GM21737 (cell line): ENCODE measurements at regions not wholly inside any gene's neighbourhood (a gene's known extent, or its start where the extent isn't known, plus 50 kb on each side); places are given as distances from the start of the nearest gene placed in this dataset.

Source experiments
- ATAC-seq: cut with Tn5 transposase; IDR thresholded peaks from one replicate; pipeline ENCODE4 v1.9.1; 2021; ENCODE audit warnings: mild to moderate bottlenecking, moderate library complexity; ENCODE audit not compliant: unreplicated experiment

DNA sequence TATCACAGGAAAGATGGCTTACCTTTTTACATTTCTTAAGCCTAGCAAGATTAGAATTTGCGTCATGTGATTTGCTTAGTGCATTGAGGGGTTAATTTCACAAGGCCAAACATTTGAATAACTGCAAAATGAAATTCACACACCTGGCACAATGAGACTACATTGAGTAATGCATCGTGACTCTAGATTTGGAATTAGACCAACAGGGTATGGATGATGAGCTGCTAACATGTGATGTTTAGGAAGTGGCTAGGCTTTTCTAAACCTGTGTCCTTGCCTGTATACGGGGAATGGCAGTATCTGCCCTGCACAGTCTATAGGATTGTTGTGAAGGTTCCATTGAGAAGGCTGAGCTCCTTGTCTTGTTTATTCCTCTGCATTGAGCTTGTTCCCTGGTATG lies 160.1 kb downstream of the MFSD1 start:
- no peak for ATAC-seq

DNA sequence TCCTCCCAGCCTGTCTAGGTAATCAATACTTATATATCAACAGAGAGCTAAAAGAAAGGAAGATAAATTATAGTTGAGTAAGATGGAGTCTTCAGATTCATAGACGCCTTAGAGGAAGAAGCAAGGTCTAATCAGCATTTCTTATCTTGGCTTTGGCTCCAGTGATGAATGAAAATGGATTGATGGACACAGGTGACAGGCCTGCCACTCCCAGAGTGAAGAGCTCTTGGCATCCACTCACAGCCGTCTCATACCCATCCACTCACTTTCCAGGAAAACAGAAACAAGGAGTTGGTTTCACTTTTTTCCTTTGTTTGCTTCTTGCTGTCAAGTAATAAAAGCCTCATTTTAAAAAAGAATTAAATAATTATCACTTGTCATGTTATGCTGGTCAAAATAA lies 168.2 kb downstream of the MFSD1 start:
- ATAC-seq = no peak

DNA sequence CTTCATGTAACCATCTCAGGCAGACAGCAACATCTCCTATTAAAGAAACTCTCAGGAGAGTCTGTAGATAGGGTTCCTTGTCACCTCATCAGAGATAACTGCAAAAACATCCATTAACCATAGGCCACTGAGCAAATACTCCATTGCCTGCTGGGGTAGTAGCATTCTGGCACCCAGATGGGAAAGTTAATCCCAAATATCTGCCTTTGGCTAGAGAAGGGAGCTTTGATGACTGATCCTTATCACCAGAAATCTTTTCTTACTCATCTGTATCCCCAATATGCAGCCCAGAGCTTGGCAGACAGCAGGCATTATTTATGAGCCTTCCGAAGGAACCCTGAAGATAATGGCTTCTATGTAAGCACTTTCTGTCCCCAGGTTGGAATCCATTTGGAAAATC lies 173.1 kb downstream of the MFSD1 start:
- no peak for ATAC-seq

DNA sequence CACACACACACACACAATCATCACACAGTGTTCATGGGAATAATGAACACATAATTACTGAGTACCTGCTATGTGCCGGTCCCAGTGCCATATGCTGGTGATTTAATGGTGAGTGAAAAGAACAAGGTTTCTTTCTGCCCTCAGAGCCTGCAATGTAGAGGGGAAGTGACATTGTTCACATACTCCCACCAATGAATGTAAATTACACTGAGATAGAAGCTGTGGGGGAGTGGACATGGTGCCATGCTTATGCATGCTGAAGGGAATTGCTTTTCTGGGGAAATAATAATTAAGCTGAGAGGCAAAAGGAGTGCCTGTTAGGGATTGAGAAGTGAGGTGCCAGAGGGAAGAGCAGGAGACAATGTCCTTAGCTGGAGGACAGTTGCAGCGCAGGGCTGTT lies 175.1 kb downstream of the MFSD1 start:
- ATAC-seq = no peak

DNA sequence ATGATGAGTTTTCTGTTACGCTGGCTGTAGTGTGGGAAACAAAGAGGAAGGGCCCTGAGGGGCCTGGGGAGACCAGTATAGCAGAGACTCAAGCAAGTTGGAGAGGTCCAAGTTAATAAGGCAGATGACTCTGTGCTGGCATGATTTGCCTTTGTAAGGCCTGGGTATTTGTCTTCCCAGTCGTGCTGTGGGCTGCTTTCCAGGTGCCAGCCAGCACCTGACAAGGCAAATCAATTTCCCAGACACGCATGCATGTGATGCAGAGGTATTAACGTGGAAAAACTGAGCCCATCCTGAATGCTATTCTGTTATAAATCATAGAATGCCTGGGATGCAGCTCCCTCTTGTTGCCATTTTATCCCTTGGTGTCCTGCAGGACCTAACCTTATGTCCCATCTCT lies 175.6 kb downstream of the MFSD1 start:
- no peak for ATAC-seq

DNA sequence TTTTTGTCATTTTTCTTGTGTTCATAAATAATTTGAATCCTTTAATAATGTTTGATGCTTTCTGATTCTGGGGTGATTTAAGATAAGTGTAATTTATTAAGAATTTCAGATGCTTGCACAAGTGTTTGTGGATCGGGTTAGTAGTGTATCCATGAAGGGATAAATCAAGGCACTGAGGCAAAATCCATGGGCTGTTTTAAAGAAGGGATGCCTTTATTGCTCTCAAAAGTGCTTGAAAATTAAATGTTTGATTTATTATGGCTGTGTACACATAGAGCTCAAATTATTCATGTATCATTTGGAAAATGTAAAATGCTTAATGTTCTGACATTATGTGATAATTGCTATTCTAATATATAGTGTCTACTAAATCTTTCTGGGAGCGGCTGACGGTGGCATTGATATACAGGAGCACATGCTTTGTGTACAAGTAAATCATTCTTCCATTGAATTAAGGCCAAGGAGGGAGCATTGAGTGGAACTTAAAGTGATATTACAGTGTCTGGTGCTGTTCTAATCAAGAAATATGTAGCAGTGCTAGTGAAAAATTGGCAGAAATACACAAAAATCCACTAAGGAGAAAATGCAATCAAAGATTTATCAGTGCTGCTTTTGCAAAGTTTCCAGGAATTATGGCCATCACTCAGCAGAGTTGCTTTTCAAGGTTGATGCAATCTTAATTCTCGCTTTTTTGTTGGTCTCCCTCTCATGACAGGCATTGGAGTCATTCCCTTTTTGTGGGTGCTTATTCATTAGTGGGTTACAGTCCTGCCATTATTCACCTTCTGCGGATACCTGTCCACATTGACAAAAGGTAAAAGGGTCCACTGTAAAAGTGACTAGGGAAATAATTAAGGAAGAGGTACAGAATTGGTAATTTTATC lies 181.6 kb downstream of the MFSD1 start:
- no peak for ATAC-seq

DNA sequence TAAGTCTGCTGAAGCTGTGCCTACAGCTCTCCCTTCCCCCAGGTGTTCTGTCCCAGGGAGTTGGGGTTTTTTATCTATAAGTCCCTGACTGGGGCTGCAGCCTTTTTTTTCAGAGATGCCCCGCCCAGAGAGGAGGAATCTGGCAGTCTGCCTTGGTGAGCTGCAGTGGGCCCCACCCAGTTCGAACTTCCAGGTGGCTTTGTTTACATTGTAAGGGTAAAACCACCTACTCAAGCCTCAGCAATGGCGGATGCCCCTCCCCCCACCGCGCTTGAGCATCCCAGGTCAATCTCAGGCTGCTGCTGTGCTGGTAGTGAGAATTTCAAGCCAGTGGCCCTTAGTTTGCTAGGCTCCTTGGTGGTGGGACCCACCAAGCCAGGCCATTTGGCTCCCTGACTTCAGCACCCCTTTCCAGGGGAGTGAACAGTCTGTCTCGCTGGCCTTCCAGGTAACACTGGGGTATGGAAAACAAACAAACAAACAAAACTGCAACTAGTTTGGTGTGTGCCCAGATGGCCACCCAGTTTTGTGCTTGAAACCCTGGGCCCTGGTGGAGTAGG lies 189.4 kb downstream of the MFSD1 start:
- ATAC-seq = no peak

DNA sequence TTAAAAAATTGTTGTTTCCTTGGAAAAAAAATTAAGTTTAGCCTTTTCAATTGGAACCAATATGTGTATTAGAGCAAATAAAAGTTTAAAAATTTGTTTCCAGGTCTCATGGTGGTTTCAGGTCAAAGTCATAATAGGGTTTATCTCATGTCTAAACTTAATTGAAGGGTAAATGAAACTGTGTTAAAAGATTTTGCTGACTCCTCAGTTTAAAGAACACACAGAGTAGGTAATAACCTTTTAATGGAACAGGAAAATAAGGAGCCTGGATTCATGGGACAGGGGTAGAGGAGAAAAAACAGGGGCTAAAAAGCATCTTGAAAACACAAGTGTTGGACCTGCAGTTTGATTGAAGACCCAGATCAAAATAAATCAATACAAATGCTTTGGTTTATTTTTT lies 190.6 kb downstream of the MFSD1 start:
- ATAC-seq = no peak

DNA sequence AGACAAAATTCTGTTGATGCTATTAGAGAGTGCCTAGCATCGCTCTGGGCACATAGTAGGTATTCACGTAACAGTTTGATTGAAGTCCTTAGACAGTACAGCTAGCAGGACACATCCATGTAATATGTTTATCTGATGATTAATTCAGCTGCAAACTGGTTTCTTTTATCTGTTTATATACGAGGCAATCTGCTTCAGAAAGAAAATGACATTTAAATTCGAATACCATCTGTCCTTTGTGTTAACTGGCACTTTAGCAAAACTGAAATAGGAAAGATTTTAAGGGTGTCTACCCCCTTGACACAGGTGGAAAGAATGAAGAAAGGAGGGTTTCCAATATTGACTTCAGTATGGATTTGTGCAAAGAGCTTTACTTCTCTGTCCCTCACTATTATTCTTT lies 192.5 kb downstream of the MFSD1 start:
- ATAC-seq = no peak

DNA sequence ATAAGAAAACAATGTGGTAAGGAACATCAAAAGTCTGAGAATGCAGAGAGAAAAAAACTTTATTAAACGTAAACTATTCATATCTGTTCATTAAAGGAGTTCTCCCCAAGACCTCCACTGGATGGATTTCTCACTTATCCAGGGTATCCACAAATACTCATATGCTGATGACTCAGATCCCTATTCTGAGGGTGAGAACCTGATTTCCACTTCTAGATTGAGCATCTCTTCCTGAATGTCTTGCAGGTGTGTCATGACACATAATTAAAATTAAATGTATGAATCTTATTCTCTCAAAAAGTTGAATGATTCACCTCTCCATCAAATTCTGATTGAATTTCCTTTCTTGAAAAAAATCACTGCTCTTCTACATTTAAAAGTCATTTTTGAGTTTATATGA lies 199.9 kb downstream of the MFSD1 start:
- no peak for ATAC-seq

DNA sequence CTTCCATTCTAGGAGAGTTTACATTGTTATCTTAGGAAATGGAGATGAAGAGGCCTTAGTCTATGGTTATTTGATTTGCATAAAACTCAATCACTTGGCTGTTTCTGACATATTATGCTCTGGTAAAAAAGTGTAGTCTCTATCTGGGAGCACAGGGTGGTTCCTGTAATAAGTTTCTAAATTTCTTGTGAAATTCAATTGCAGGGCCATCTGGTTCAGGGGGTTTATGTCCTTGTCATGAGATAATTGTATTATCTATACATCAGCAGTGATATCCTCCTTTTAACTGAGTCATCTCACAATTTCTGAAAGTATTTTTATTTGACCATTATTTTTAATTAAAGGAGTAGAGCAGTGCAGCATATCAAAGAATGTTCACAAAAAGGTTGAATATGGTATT lies 203.3 kb downstream of the MFSD1 start:
- no peak for ATAC-seq

DNA sequence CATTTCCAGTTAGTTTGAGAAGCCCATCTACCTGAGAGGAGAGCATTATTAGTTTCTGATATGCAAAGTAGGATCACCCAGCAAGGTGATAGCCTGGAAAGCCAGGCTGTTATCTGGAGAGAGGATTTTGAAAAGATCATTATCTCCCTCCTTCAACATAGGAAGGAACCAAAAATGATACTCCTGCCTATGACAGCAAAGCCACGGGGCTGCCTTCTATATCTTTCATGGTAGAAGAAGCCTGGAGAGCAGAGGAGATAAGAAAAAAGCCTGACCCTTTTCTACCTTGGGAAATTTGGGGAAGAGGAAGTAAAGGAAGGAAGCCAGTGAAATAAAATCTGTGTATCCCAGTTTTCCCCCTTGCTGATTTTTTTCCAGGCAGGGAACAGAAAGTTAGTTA lies 205.5 kb downstream of the MFSD1 start:
- no peak for ATAC-seq

DNA sequence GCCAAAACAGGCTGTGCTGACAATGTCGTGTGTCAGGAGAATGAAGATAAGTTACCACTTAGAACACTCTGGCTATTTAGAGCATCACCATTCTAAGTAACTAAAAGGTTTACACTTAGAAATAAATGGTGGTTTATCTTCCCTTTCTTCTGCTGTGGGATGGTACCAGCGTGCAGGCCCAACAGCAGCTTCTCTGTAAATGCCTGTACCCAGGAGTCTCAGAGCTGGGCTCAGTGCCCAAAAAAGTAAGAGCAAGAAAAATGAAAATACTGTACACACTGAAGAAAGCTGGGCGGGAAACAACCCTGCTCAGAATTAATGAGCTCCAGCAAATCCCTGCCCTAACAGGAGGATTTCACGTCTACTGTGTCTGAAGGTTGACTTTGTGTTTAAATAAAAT lies 206.5 kb downstream of the MFSD1 start:
- ATAC-seq = no peak

DNA sequence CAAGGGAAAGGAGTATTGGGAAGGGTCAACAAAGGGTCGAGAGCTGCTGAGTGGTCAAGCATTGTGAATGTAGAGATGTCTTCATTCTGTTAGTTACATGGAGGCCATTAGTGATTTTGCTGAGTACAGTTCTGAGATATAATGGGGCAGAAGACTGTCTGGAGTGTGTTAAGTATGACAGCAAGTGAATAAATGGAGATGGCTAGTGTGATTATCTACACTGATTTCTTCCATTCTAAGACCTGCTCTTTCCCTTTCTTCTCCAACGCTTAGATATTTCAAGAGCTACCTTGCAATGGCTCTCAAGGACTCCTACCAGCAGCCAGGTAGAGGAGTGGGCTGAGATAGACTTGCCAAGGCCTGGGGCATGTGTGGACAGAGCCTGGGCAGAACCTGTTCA lies 216.5 kb downstream of the MFSD1 start:
- ATAC-seq = no peak

DNA sequence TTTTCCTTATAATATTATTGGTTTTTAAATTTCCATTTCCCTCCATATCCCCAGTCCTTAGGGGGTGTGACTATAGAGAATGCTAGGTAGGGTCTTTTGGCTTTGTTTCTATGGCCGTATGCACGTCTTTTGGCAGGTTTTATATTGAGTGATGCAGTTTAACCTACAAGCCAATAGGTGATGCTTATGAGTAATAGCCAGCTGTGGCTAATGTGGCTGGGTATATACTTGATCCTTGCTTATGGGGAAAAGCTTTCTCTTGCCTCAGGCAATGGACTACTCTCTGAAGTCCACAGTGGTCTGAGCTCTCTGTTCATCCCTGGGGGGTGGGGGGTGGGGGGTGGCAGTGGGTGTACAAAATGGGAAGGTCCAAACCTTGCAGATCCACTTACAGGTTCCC lies 223.9 kb downstream of the MFSD1 start:
- no peak for ATAC-seq

DNA sequence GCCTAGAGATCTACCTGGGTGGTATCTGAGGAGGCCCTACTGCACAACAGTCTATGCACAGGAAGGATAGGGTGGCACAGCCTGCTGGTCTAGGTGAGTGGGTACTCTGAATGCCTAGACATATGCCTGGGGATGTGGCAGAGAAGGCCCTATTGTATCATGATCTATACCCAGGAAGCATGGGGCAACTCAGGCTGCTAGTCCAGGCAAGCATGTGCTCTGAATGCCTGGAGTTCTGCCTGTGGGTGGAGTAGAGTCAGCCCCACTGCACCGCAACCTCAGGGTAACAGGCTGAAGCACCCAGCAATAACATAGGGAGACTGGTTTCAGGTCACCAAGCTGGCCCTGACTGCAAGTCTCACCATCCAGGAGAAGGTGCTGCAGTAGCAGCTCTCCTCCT lies 224.7 kb downstream of the MFSD1 start:
- no peak for ATAC-seq

DNA sequence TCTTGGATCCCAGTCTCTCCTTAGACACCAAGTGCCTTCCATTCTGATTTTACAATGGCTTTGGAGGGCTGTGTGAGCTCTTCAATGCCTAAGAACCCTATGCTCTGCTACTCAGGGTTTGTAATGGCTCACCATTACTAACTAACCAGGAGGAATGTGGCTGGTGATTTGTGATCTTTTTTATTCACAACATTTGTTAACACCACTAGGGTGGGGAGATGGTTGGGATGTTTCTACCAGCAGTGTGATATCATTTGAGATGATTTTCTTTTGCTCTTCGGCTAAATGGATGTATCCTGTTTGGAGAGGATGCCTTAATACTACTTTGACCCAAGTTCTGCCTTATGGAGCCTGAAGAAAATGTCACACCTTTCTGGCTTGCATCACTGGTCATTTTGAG lies 226.9 kb downstream of the MFSD1 start:
- ATAC-seq = no peak

DNA sequence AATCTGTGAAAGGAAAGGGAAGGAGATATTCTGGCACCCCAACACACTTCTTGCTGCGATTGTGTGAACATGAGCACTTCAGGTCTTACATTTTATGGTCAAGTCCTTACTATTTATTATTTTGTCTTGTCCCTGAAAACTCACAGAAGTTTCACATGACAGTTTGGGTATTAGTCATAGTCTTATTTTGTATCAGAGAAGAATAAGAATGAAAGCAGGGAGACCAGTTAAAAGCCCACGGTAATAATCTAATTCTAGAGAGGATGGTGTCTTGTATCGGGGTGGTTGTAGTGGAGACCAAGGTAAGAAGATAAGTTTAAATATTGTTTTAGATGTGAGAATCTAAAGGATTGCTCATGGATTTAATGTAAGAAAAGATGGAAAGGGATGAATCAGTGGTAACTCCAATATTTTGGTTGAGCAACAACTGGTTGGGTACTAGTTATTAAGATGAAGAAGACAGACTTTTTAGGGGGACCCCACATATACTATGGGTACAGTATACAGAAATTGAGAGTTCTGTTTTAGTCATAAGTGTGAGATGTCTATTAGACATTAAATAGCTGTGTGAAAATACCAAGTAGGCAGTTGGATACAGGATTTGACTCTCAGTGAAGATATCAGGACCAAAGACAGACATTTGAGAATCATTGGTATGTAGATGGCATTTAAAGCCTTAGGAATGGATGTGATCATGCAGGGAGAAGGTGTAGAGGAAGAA lies 227.6 kb downstream of the MFSD1 start:
- ATAC-seq = peak; percentile 64

DNA sequence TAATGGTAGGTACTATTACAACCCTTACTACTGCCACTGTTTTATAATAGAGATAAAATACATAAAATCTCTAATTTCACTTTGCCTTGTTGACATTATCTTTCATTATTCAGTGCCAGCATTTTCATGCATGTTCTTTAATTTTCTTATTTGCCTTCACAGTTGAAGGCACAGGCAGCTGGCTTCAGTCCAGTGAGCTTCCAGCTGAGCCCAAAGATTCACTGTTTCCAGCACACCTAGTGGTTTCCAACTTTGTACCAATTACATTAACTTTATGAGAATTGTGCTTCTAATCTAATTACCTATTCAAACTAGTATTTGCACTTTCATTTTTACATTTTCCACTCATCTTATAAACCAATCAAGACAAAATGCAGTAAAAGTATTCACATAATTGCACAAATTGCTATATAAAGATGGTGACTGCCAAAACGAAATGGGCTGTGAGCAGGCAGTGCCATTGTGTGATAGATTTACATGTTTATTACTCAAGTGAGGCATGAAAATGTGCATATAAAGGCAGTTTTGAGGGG lies 228.3 kb downstream of the MFSD1 start:
- no peak for ATAC-seq

DNA sequence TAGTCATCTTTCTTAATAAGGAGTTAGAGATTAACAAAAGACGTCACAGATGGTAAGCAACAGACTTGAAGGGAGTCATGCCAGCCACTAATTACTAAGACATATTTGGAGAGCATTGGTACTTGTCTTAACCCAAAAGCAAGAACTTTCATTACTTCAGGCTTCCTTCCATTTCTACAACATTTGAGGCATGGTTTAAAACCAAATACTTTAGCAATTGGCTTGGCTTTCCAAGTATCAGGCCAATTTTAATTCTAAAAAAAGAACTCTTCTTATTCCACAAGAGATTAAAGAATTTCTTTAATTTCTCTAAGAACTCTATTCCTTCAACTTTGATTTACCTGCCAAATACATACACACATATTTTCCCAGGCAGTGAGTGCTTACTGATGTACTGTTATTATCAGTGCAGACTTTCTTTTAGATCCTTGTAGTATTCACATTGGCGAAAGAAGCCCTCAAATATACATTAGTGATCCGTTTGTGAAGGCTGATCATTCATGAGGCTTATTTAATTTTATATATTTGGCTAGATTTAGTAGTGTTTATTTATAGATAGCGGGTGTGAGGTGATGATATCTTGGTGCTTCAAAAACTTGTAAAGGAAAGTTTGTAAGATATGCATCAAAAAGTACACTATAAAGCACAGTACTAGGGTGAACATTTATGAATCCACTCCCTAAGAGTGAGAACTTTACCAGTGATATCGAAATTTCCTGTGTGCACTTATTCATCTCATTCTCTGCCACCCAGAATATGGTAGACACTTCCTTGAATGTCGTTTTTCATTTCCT lies 229.2 kb downstream of the MFSD1 start:
- ATAC-seq = no peak

DNA sequence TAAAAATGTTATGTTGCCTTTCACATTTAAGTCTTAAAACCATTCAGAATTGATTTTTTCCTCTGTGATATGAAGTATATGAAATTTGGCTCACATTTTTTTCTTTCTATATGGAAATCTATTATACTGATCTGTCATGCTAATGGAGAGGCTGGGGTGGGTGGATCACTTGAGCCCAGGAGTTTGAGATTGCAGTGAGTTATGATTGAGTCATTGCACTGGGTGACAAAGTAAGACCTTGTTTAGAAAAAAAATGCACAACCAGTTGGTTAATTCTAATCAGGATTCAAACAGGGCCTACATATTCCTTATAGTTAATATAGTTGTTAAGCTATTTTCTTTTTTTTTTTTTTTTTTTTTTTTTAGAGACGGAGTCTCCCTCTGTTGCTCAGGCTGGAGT lies 230.5 kb downstream of the MFSD1 start:
- ATAC-seq = no peak
